Body of pancreas (tissue), 4 donors: ENCODE measurements at regions not wholly inside any gene's neighbourhood (a gene's known extent, or its start where the extent isn't known, plus 50 kb on each side); places are given as distances from the start of the nearest gene placed in this dataset.

ENCODE experiments used
- POLR2A ChIP-seq, 3 donors: fragments of 450-650 bp; IDR thresholded peaks; one replicate each; pipeline ENCODE4 v1.6.1; 2016; ENCODE audit warnings: antibody characterized with exemption in 3 of 3, mild to moderate bottlenecking in 2 of 3
- TF ChIP-seq, protein P1 (sequence below), 7 experiments: fragments of 450-650 bp in 4 of 7; fragments of 200-600 bp in 3 of 7; sonication (generic) in 3 of 7; IDR thresholded peaks; one replicate each; pipeline ENCODE4 v1.5.1; 2016 to 2019; ENCODE audit warnings: antibody characterized with exemption in 7 of 7

DNA sequence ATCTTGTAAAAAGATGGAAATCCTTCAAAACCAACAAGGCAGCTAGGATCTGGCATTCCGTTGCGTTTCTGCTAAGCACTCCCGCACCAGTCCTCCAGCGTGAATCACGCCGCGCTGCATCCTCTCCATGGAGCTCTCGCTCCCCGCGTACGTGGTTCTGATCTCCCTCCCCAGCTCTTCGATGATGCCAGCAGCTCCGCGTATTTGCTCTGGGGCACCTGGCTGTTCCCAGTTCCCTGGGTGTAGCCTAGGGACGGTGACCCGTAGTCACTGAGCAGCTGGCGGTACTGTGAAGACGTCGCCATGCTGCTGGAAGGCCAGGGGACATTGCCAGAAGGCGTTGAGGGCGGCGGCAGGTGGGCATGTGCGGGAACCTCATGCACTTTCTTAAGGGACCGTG is 407.5 kb downstream of the RNF144A start:
- TF ChIP-seq, protein P1, sequence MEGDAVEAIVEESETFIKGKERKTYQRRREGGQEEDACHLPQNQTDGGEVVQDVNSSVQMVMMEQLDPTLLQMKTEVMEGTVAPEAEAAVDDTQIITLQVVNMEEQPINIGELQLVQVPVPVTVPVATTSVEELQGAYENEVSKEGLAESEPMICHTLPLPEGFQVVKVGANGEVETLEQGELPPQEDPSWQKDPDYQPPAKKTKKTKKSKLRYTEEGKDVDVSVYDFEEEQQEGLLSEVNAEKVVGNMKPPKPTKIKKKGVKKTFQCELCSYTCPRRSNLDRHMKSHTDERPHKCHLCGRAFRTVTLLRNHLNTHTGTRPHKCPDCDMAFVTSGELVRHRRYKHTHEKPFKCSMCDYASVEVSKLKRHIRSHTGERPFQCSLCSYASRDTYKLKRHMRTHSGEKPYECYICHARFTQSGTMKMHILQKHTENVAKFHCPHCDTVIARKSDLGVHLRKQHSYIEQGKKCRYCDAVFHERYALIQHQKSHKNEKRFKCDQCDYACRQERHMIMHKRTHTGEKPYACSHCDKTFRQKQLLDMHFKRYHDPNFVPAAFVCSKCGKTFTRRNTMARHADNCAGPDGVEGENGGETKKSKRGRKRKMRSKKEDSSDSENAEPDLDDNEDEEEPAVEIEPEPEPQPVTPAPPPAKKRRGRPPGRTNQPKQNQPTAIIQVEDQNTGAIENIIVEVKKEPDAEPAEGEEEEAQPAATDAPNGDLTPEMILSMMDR (IDR thresholded peaks at IDR 0.05): no peak
- TF ChIP-seq POLR2A (IDR thresholded peaks at IDR 0.05): no peak
